Naive thymus-derived CD4-positive, alpha-beta T cell (primary cell): ENCODE measurements at regions not wholly inside any gene's neighbourhood (a gene's known extent, or its start where the extent isn't known, plus 50 kb on each side); places are given as distances from the start of the nearest gene placed in this dataset.

Experiments
- ATAC-seq: fragments of 150-1000 bp; cut with Tn5 transposase; 2 replicates; pipeline ENCODE4 v1.10.0; 2021; ENCODE audit warnings: mild to moderate bottlenecking, moderate library complexity
- CTCF ChIA-PET: fragments of 350-600 bp; sonication (Branson Sonifier 250); formaldehyde crosslinking; loops from one replicate; lab custom pipeline; 2021; ENCODE audit warnings: antibody characterized with exemption; lab: Charles Lee
- POLR2A ChIA-PET: fragments of 350-600 bp; sonication (Branson Sonifier 250); formaldehyde crosslinking; loops from one replicate; lab custom pipeline; 2021; ENCODE audit warnings: antibody characterized with exemption, inconsistent platforms; lab: Charles Lee
- DNase-seq, 9 donors: peaks; one replicate each; pipeline versions ENCODE4 v3.0.0 to v3.0.0-alpha.2; 2020 to 2022; ENCODE audit warnings: mixed read lengths in 1 of 9
- H3K27ac ChIP-seq: one replicate; pipeline ENCODE4 v1.7.0; 2013; ENCODE audit warnings: mild to moderate bottlenecking, low read depth, low read length, moderate library complexity
- H3K27me3 ChIP-seq, 2 donors: one replicate each; pipeline ENCODE4 v1.7.0; 2013; ENCODE audit warnings: low read length in 2 of 2, mild to moderate bottlenecking in 2 of 2, moderate library complexity in 2 of 2; ENCODE audit not compliant: control insufficient read depth in 2 of 2, insufficient read depth in 2 of 2
- H3K36me3 ChIP-seq, 3 experiments: 1 replicate in 2 of 3; 2 replicates in 1 of 3; pipeline ENCODE4 v1.7.0; 2013; ENCODE audit warnings: low read length in 3 of 3, mild to moderate bottlenecking in 3 of 3, moderate library complexity in 1 of 3; ENCODE audit not compliant: insufficient read depth in 3 of 3, control insufficient read depth in 2 of 3
- H3K4me1 ChIP-seq, 2 donors: one replicate each; pipeline ENCODE4 v1.7.0; 2013; ENCODE audit warnings: low read length in 2 of 2, mild to moderate bottlenecking in 2 of 2, moderate library complexity in 1 of 2; ENCODE audit not compliant: control insufficient read depth in 2 of 2, insufficient read depth in 2 of 2
- H3K4me3 ChIP-seq: 2 replicates; pipeline ENCODE4 v1.7.0; 2013; ENCODE audit warnings: mild to moderate bottlenecking, low read length
- H3K9me3 ChIP-seq, 3 experiments: 1 replicate in 2 of 3; 2 replicates in 1 of 3; pipeline ENCODE4 v1.7.0; 2013; ENCODE audit warnings: low read length in 3 of 3; ENCODE audit not compliant: control insufficient read depth in 2 of 3
- H3K27ac Mint-ChIP-seq, 9 donors: one replicate each; pipeline ENCODE4 v1.8.0; 2020 to 2022; ENCODE audit warnings: mixed read lengths in 9 of 9, mild to moderate bottlenecking in 8 of 9, moderate library complexity in 5 of 9, inconsistent platforms in 2 of 9
- H3K27me3 Mint-ChIP-seq, 5 donors: one replicate each; pipeline ENCODE4 v1.8.0; 2021 to 2022; ENCODE audit warnings: mixed read lengths in 5 of 5, mild to moderate bottlenecking in 1 of 5
- H3K36me3 Mint-ChIP-seq, 5 donors: one replicate each; pipeline ENCODE4 v1.8.0; 2020 to 2022; ENCODE audit warnings: mixed read lengths in 5 of 5, mild to moderate bottlenecking in 3 of 5, inconsistent platforms in 1 of 5
- H3K4me1 Mint-ChIP-seq, 7 donors: one replicate each; pipeline ENCODE4 v1.8.0; 2020 to 2022; ENCODE audit warnings: mixed read lengths in 7 of 7, mild to moderate bottlenecking in 3 of 7, inconsistent platforms in 1 of 7
- H3K4me3 Mint-ChIP-seq, 10 donors: one replicate each; pipeline ENCODE4 v1.8.0; 2020 to 2022; ENCODE audit warnings: mild to moderate bottlenecking in 10 of 10, mixed read lengths in 10 of 10, moderate library complexity in 6 of 10, inconsistent platforms in 2 of 10
- H3K9me3 Mint-ChIP-seq, 11 donors: one replicate each; pipeline ENCODE4 v1.8.0; 2020 to 2022; ENCODE audit warnings: mixed read lengths in 11 of 11, mild to moderate bottlenecking in 4 of 11, inconsistent platforms in 1 of 11, moderate library complexity in 1 of 11
- intact Hi-C, 2 donors: fragments of 100-400 bp; cut with micrococcal nuclease; formaldehyde crosslinking; loops; one replicate each; pipeline ENCODE4 v1.15.1; 2023

DNA sequence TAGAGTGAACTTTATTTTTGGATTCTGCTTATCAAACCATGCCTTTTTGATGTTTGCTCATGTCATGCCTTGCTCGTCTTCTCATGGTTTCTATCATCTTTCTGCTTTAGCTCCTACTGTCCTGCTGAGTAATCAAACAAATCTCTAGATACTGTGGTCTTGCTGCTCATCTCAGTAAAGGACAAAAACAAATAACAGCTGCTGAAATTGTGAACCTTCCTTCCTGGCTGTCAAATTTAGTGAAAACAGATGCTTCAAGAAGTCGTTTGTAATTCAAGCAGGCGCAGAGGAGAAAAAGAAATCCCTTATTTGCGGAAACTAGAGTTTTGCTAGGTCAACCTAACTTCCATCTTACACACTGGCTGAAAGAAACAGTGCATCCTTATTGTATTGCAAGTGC lies 616.1 kb upstream of the ALCAM start:
- ATAC-seq (no peak), DNase-seq (no peak)
- POLR2A ChIA-PET, result no interaction called here
- H3K27ac ChIP-seq, result no peak overlapping the region
- no peak overlapping the region for H3K4me3 ChIP-seq
- CTCF ChIA-PET, result no interaction called here
- no peak overlapping the region for H3K27ac Mint-ChIP-seq
- peaks cover 0 to 3% (median 0%) of the 10 kb centered on the region in 11 donors for H3K9me3 Mint-ChIP-seq
- H3K36me3 Mint-ChIP-seq, result no peaks in the 10 kb centered on the region
- no peaks in the 10 kb centered on the region for H3K4me1 ChIP-seq
- no peaks in the 10 kb centered on the region for H3K36me3 ChIP-seq
- no peak overlapping the region for H3K4me3 Mint-ChIP-seq
- H3K4me1 Mint-ChIP-seq, result peaks cover 0 to 2% (median 0%) of the 10 kb centered on the region in 7 donors
- no peaks in the 10 kb centered on the region for H3K9me3 ChIP-seq
- H3K27me3 Mint-ChIP-seq, result no peaks in the 10 kb centered on the region
- no peaks in the 10 kb centered on the region for H3K27me3 ChIP-seq
- intact Hi-C loops, result no loop called here

DNA sequence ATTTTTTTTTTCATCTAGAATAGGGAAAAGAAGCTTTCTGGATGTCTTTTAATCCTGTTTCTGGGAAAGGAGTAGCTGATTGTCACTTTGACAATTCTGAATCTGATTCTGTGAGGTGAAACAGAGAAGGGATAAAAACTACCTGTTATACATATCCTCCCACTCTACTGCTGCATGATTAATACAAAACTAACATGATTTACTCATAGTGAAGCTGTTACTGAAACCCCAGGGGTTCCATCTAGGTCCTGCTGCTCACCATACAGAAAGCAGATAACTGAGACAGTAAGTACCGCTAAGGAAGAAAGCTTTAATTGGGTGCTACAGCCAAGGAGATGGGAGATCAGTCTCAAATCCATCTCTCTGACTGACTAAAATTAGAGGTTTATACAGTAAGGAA lies 610.9 kb upstream of the ALCAM start:
- Mint-ChIP-seq H3K4me3 (no peak overlapping the region), H3K27me3 (peaks cover 0 to 7% (median 0%) of the 10 kb centered on the region in 5 donors), H3K36me3 (no peaks in the 10 kb centered on the region), H3K27ac (no peak overlapping the region), H3K4me1 (no peaks in the 10 kb centered on the region), H3K9me3 (peaks cover 0 to 2% (median 0%) of the 10 kb centered on the region in 11 donors)
- Histone ChIP-seq H3K27me3 (no peaks in the 10 kb centered on the region), H3K4me3 (no peak overlapping the region), H3K9me3 (no peaks in the 10 kb centered on the region), H3K4me1 (no peaks in the 10 kb centered on the region), H3K36me3 (no peaks in the 10 kb centered on the region), H3K27ac (no peak overlapping the region)
- intact Hi-C loops, result no loop called here
- no peak for ATAC-seq
- ChIA-PET CTCF (no interaction called here), POLR2A (no interaction called here)
- no peak for DNase-seq

DNA sequence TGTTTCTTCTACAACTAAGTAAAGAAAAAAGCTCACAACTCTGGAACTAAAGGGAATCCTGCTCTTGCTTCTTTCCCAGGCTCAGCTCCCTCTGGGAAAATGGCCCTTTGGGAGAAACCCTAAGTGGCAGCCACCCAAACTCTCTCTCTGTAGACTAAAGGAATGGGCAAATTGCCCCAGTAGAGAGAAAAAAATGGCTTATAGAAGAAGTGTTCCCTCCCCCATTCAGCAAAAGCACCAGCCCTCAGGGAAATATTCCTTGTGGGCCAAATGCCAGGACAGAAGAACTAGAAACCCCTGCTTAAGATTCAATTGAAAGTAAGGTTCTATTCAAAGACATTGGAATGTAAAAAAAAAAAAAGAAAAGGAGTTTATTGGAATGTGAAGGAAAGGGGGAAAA lies 603.7 kb upstream of the ALCAM start:
- no peaks in the 10 kb centered on the region for H3K27me3 Mint-ChIP-seq
- no peaks in the 10 kb centered on the region for H3K4me1 Mint-ChIP-seq
- DNase-seq, result no peak
- H3K4me3 Mint-ChIP-seq, result no peak overlapping the region
- no peaks in the 10 kb centered on the region for H3K36me3 ChIP-seq
- H3K9me3 Mint-ChIP-seq, result no peaks in the 10 kb centered on the region
- POLR2A ChIA-PET, result no interaction called here
- H3K27ac ChIP-seq, result no peak overlapping the region
- intact Hi-C loops, result no loop called here
- ATAC-seq, result no peak
- no peak overlapping the region for H3K27ac Mint-ChIP-seq
- no peak overlapping the region for H3K4me3 ChIP-seq
- no peaks in the 10 kb centered on the region for H3K36me3 Mint-ChIP-seq
- no peaks in the 10 kb centered on the region for H3K4me1 ChIP-seq
- H3K27me3 ChIP-seq, result no peaks in the 10 kb centered on the region
- no peaks in the 10 kb centered on the region for H3K9me3 ChIP-seq
- CTCF ChIA-PET, result no interaction called here

DNA sequence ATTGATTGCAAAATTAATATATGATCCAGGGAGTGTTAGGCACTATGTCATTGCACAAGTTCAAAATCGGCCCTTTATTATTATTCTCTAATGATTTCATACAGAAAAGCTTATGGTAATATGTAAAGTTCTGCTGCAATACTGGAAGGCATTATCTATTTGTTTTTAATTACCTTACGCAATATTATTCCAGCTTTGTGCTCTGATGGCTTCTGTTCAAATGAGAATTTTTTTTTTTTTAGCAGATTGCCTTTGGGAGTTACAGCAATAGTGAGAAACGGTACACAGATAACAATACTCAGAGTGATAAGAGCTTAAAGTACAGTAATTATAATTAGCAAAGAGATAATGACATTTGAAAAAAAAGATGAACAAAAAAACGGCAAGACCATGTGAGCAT lies 602.2 kb upstream of the ALCAM start:
- H3K9me3 ChIP-seq, result no peaks in the 10 kb centered on the region
- intact Hi-C loops, result no loop called here
- ATAC-seq, result no peak
- ChIA-PET POLR2A (no interaction called here), CTCF (no interaction called here)
- no peaks in the 10 kb centered on the region for H3K4me1 Mint-ChIP-seq
- no peak overlapping the region for H3K4me3 ChIP-seq
- no peak overlapping the region for H3K27ac ChIP-seq
- no peaks in the 10 kb centered on the region for H3K9me3 Mint-ChIP-seq
- H3K27me3 Mint-ChIP-seq, result no peaks in the 10 kb centered on the region
- H3K4me1 ChIP-seq, result no peaks in the 10 kb centered on the region
- no peak overlapping the region for H3K27ac Mint-ChIP-seq
- H3K36me3 ChIP-seq, result no peaks in the 10 kb centered on the region
- no peaks in the 10 kb centered on the region for H3K36me3 Mint-ChIP-seq
- H3K4me3 Mint-ChIP-seq, result no peak overlapping the region
- no peak for DNase-seq
- no peaks in the 10 kb centered on the region for H3K27me3 ChIP-seq

DNA sequence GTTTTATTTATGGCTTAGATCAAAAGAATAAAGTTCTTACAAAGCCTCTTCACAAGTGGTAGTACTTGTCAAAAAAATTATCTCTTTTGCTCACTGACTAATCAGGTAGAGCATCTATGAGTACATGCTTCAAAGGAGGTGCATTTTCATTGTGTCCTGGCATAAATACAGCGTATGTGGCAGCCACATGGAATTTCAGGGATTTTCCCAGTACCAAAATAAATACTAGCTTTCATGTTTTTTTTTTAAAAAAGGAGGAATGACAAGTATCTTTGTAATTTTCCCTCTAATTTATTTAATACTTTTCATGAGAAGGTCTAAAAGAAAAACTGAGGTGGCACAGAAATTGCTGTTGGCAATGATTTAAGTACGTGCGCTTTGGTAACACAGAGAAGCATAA lies 597.8 kb upstream of the ALCAM start:
- DNase-seq, result no peak
- intact Hi-C loops, result no loop called here

DNA sequence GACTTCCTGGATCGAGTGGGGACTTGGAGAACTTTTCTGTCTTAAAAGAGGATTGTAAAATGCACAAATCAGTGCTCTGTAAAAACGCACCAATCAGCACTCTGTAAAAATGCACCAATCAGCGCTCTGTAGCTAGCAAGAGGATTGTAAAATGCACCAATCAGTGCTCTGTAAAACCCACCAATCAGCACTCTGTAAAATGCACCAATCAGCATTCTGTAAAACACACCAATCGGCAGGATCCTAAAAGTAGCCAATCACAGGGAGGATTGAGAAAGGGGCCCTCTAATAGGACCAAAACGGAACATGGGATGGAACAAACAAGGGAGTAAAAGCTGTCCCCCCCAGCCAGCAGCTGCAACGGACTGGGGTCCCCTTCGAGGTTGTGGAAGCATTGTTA lies 587.4 kb upstream of the ALCAM start:
- Mint-ChIP-seq H3K4me1 (no peaks in the 10 kb centered on the region), H3K36me3 (no peaks in the 10 kb centered on the region), H3K27me3 (no peaks in the 10 kb centered on the region), H3K27ac (no peak overlapping the region), H3K4me3 (no peak overlapping the region), H3K9me3 (peaks cover 0 to 5% (median 0%) of the 10 kb centered on the region in 11 donors)
- Histone ChIP-seq H3K4me1 (no peaks in the 10 kb centered on the region), H3K27me3 (no peaks in the 10 kb centered on the region), H3K36me3 (no peaks in the 10 kb centered on the region), H3K9me3 (no peaks in the 10 kb centered on the region), H3K4me3 (no peak overlapping the region), H3K27ac (no peak overlapping the region)
- no peak for ATAC-seq
- ChIA-PET POLR2A (no interaction called here), CTCF (no interaction called here)
- intact Hi-C loops, result no loop called here
- DNase-seq, result no peak

More for the DNA sequence above, 597.8 kb upstream of the ALCAM start:
- H3K4me3 ChIP-seq, result no peak overlapping the region
- H3K36me3 Mint-ChIP-seq, result no peaks in the 10 kb centered on the region
- H3K9me3 ChIP-seq, result no peaks in the 10 kb centered on the region
- no peaks in the 10 kb centered on the region for H3K4me1 ChIP-seq
- H3K27me3 Mint-ChIP-seq, result peaks cover 0 to 6% (median 0%) of the 10 kb centered on the region in 5 donors
- no peak overlapping the region for H3K27ac Mint-ChIP-seq
- no peaks in the 10 kb centered on the region for H3K9me3 Mint-ChIP-seq
- H3K4me1 Mint-ChIP-seq, result no peaks in the 10 kb centered on the region
- no peak overlapping the region for H3K27ac ChIP-seq
- POLR2A ChIA-PET, result no interaction called here
- H3K27me3 ChIP-seq, result no peaks in the 10 kb centered on the region
- CTCF ChIA-PET, result no interaction called here
- no peak overlapping the region for H3K4me3 Mint-ChIP-seq
- no peaks in the 10 kb centered on the region for H3K36me3 ChIP-seq
- no peak for ATAC-seq

DNA sequence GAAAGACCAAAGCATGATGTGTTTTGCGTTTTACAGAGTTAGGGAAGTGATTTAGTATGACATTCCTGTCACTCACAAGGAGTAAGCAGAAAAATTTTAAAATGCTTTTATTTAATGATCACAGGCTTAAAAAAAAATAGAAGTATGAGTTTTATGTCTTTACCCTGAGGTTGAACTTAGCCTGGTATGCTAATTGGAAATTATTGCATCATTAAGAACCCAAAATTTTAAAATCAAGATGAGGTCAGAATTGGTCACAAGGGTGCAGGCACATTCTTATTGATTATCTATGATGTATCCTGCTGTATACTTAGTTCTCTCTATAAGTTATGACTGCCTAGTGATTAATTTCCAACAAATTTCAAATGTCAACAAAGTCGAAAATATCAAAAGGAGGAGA lies 585.6 kb upstream of the ALCAM start:
- Mint-ChIP-seq H3K27ac (no peak overlapping the region), H3K27me3 (no peaks in the 10 kb centered on the region), H3K4me3 (no peak overlapping the region), H3K36me3 (no peaks in the 10 kb centered on the region), H3K9me3 (peaks cover 0 to 5% (median 0%) of the 10 kb centered on the region in 11 donors), H3K4me1 (no peaks in the 10 kb centered on the region)
- no peak for ATAC-seq
- Histone ChIP-seq H3K4me1 (no peaks in the 10 kb centered on the region), H3K4me3 (no peak overlapping the region), H3K9me3 (no peaks in the 10 kb centered on the region), H3K27me3 (no peaks in the 10 kb centered on the region), H3K36me3 (no peaks in the 10 kb centered on the region), H3K27ac (no peak overlapping the region)
- CTCF ChIA-PET, result no interaction called here
- intact Hi-C loops, result no loop called here
- POLR2A ChIA-PET, result no interaction called here
- DNase-seq, result no peak
